Mammary epithelial cell (primary cell): ENCODE measurements at regions not wholly inside any gene's neighbourhood (a gene's known extent, or its start where the extent isn't known, plus 50 kb on each side); places are given as distances from the start of the nearest gene placed in this dataset.

Experiments
- EZH2 ChIP-seq: IDR thresholded peaks from 2 replicates; pipeline ENCODE4 v1.6.1; 2012; ENCODE audit warnings: low read length, inconsistent platforms, borderline replicate concordance
- TF ChIP-seq, protein P1 (sequence below), 2 donors: IDR thresholded peaks in 1 of 2; conservative IDR thresholded peaks in 1 of 2; 2 replicates each; pipeline ENCODE4 v1.5.1; 2011 to 2012; ENCODE audit warnings: inconsistent platforms in 2 of 2, low read length in 2 of 2, mild to moderate bottlenecking in 2 of 2, control low read depth in 1 of 2, low read depth in 1 of 2; ENCODE audit not compliant: insufficient read depth in 1 of 2; ENCODE audit errors: extremely low read depth in 1 of 2

DNA sequence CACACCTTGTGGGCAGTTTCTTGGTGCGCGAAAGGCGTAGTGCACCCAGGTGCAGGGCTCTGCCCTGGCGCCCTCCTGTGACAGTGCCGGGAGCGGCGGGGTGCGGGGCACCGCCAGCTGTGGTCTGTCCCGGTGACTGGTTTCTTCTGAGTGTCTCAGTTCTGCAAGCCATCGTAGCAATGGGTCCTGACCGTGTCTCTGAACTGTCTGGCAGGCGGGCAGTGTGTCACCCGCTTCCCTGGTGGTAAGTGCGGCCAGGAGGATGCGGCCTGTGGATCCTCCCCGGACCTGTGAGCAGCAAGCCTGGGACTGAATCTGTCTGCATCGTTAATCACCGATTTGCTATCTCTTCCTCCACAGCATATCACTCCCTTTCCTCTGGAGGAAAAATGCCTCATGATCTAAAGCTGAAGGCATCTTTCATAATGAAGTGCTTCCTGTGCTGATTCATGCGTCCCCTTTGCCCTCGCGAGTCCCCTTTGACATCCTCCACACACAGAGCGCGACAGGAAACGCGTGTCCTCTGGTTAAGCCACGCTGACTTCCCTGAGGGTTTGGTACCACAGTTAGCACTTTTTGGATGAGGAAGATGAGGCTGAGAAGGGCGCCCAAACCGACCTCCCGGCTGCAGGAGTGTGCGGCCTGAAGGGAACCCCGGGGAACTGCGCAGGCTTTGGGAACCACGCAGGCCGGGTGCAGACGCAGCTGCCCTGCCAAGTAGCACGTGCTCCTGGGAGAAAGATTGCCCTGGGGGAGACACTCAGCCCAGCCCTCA lies 416.0 kb upstream of the HS6ST1 start:
- TF ChIP-seq, protein P1, sequence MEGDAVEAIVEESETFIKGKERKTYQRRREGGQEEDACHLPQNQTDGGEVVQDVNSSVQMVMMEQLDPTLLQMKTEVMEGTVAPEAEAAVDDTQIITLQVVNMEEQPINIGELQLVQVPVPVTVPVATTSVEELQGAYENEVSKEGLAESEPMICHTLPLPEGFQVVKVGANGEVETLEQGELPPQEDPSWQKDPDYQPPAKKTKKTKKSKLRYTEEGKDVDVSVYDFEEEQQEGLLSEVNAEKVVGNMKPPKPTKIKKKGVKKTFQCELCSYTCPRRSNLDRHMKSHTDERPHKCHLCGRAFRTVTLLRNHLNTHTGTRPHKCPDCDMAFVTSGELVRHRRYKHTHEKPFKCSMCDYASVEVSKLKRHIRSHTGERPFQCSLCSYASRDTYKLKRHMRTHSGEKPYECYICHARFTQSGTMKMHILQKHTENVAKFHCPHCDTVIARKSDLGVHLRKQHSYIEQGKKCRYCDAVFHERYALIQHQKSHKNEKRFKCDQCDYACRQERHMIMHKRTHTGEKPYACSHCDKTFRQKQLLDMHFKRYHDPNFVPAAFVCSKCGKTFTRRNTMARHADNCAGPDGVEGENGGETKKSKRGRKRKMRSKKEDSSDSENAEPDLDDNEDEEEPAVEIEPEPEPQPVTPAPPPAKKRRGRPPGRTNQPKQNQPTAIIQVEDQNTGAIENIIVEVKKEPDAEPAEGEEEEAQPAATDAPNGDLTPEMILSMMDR (conservative IDR thresholded peaks at IDR 0.05 in 1 of 2, IDR thresholded peaks at IDR 0.05 in 1 of 2; ENCODE audit: extremely low read depth in 1 of 2, insufficient read depth in 1 of 2, low read depth in 1 of 2, low read length in 2 of 2), result no peak
- no peak for TF ChIP-seq EZH2
